GM23338 (cell line): ENCODE measurements at regions not wholly inside any gene's neighbourhood (a gene's known extent, or its start where the extent isn't known, plus 50 kb on each side); places are given as distances from the start of the nearest gene placed in this dataset.

ENCODE experiments used
- CREB1 ChIP-seq: fragments of 250-450 bp; sonication (Bioruptor Pico); IDR thresholded peaks from 2 replicates; pipeline ENCODE4 v1.5.0; 2020; ENCODE audit warnings: low read depth, mild to moderate bottlenecking, moderate library complexity
- EZH2 ChIP-seq: fragments of 200-600 bp; sonication (generic); IDR thresholded peaks from one replicate; pipeline ENCODE4 v1.8.0; 2017; ENCODE audit warnings: antibody characterized with exemption, mild to moderate bottlenecking, low read depth; ENCODE audit not compliant: unreplicated experiment
- EZH2phosphoT487 ChIP-seq: fragments of 200-600 bp; sonication (generic); IDR thresholded peaks from one replicate; pipeline ENCODE4 v1.8.1; 2018; ENCODE audit warnings: antibody characterized with exemption; ENCODE audit not compliant: unreplicated experiment
- JUNB ChIP-seq: IDR thresholded peaks from one replicate; pipeline ENCODE4 v1.6.1; 2016; ENCODE audit warnings: antibody characterized with exemption; ENCODE audit not compliant: unreplicated experiment
- POLR2AphosphoS5 ChIP-seq: IDR thresholded peaks from 2 replicates; pipeline ENCODE4 v1.6.1; 2016; ENCODE audit warnings: antibody characterized with exemption, low read depth
- ZNF331 ChIP-seq: fragments of 250-450 bp; sonication (Bioruptor Pico); IDR thresholded peaks from 2 replicates; pipeline ENCODE4 v1.5.0; 2020; ENCODE audit warnings: low read depth, mild to moderate bottlenecking, moderate library complexity
- TF ChIP-seq, protein P1 (sequence below), 2 experiments: fragments of 200-600 bp in 1 of 2; sonication (generic) in 1 of 2; conservative IDR thresholded peaks; 2 replicates each; pipeline versions ENCODE4 v1.5.1 to v1.6.1; 2016 to 2017; ENCODE audit warnings: antibody characterized with exemption in 2 of 2, low read depth in 2 of 2, mild to moderate bottlenecking in 2 of 2, moderate library complexity in 1 of 2
- TF ChIP-seq, protein P2 (sequence below): IDR thresholded peaks from one replicate; pipeline ENCODE4 v1.6.1; 2018; ENCODE audit warnings: antibody characterized with exemption; ENCODE audit not compliant: unreplicated experiment

DNA sequence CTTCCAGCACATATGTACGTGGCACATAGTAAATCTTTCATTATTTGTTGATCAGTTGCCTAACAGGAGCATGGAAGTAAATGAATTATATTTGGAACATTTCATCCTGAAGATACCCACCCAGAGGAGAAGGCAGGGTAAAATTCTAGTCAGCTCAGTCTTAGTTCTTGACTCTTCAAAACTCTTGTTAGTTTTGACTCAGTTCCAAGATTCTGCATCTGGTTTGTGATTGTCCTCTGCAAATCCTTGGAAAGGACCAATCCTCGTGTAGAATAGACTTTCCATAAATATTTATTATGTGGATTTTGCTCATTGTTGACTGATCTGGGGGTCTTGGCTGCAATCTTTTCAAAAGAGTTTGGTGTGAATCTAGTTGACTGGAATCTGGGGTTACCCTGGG lies 257.5 kb upstream of the FAT1 start:
- TF ChIP-seq, protein P1, sequence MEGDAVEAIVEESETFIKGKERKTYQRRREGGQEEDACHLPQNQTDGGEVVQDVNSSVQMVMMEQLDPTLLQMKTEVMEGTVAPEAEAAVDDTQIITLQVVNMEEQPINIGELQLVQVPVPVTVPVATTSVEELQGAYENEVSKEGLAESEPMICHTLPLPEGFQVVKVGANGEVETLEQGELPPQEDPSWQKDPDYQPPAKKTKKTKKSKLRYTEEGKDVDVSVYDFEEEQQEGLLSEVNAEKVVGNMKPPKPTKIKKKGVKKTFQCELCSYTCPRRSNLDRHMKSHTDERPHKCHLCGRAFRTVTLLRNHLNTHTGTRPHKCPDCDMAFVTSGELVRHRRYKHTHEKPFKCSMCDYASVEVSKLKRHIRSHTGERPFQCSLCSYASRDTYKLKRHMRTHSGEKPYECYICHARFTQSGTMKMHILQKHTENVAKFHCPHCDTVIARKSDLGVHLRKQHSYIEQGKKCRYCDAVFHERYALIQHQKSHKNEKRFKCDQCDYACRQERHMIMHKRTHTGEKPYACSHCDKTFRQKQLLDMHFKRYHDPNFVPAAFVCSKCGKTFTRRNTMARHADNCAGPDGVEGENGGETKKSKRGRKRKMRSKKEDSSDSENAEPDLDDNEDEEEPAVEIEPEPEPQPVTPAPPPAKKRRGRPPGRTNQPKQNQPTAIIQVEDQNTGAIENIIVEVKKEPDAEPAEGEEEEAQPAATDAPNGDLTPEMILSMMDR (conservative IDR thresholded peaks at IDR 0.05; ENCODE audit: low read depth in 2 of 2) = no peak
- no peak for TF ChIP-seq JUNB
- no peak for TF ChIP-seq CREB1 (CRISPR knock-in tag)
- TF ChIP-seq EZH2 = no peak
- no peak for TF ChIP-seq EZH2phosphoT487
- TF ChIP-seq, protein P2, sequence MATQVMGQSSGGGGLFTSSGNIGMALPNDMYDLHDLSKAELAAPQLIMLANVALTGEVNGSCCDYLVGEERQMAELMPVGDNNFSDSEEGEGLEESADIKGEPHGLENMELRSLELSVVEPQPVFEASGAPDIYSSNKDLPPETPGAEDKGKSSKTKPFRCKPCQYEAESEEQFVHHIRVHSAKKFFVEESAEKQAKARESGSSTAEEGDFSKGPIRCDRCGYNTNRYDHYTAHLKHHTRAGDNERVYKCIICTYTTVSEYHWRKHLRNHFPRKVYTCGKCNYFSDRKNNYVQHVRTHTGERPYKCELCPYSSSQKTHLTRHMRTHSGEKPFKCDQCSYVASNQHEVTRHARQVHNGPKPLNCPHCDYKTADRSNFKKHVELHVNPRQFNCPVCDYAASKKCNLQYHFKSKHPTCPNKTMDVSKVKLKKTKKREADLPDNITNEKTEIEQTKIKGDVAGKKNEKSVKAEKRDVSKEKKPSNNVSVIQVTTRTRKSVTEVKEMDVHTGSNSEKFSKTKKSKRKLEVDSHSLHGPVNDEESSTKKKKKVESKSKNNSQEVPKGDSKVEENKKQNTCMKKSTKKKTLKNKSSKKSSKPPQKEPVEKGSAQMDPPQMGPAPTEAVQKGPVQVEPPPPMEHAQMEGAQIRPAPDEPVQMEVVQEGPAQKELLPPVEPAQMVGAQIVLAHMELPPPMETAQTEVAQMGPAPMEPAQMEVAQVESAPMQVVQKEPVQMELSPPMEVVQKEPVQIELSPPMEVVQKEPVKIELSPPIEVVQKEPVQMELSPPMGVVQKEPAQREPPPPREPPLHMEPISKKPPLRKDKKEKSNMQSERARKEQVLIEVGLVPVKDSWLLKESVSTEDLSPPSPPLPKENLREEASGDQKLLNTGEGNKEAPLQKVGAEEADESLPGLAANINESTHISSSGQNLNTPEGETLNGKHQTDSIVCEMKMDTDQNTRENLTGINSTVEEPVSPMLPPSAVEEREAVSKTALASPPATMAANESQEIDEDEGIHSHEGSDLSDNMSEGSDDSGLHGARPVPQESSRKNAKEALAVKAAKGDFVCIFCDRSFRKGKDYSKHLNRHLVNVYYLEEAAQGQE = no peak
- no peak for TF ChIP-seq POLR2AphosphoS5
- no peak for TF ChIP-seq ZNF331 (CRISPR knock-in tag)
